ENCODE measurements at regions not wholly inside any gene's neighbourhood (a gene's known extent, or its start where the extent isn't known, plus 50 kb on each side); places are given as distances from the start of the nearest gene placed in this dataset.

DNA sequence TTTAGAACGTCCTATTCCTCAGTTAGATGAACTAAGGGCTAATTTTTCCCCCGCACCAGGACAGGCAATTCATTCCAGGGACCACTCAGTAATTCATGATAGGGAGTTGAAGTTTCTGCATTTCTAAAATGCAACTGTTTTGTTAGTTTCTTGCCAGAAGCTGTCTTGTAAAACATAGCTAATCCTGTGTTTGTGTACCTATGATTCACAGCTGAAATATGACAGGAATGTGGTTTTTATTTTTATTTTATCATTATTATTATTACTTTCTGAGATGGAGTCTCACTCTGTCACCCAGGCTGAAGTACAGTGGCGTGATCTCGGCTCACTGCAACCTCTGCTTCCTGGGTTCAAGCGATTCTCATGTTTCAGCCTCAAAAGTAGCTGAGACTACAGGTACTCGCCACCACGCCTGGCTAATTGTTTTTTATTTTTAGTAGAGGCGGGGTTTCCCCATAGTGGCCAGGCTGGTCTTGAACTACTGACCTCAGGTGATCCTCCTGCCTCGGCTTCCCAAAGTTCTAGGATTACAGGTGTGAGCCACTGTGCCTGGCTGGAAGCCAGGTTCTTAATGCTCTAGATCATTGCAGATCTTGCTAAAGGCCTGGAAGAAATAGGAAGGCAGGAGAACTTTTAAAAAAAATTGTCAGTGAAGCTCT is 154.8 kb upstream of the FHL2 start:
- TF ChIP-seq, protein P1, sequence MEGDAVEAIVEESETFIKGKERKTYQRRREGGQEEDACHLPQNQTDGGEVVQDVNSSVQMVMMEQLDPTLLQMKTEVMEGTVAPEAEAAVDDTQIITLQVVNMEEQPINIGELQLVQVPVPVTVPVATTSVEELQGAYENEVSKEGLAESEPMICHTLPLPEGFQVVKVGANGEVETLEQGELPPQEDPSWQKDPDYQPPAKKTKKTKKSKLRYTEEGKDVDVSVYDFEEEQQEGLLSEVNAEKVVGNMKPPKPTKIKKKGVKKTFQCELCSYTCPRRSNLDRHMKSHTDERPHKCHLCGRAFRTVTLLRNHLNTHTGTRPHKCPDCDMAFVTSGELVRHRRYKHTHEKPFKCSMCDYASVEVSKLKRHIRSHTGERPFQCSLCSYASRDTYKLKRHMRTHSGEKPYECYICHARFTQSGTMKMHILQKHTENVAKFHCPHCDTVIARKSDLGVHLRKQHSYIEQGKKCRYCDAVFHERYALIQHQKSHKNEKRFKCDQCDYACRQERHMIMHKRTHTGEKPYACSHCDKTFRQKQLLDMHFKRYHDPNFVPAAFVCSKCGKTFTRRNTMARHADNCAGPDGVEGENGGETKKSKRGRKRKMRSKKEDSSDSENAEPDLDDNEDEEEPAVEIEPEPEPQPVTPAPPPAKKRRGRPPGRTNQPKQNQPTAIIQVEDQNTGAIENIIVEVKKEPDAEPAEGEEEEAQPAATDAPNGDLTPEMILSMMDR (IDR thresholded peaks at IDR 0.05; ENCODE audit: borderline replicate concordance), result no peak
- Histone ChIP-seq H3K27ac (replicated peaks) (no peak overlapping the region), H3K9me3 (replicated peaks) (no peaks in the 10 kb centered on the region), H3K4me3 (no peak overlapping the region), H3K27me3 (ENCODE audit: low read depth) (peaks cover 46% of the 10 kb centered on the region), H3K4me1 (peaks cover 14% of the 10 kb centered on the region), H3K36me3 (no peaks in the 10 kb centered on the region)
- DNase-seq, result no peak
- intact Hi-C loops (cut with micrococcal nuclease), result no loop called here

DNA sequence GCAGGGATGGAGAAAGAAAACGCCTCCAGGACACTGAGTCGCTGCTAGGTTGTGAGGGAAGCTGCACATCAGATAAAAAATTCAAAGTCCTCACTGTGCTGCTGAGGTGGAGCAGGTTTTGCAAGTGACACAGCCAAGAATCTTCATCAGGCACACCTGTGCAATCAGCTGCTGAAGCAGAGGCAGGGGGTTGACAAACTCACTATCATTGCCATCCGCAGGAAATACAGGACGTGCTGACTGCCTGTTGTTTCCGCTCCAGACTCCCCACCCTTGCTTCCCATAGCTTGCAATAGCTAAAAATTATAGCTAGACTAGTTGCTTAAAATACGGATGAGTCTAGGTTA is 147.8 kb upstream of the FHL2 start:
- TF ChIP-seq, protein P1 (IDR thresholded peaks at IDR 0.05; ENCODE audit: borderline replicate concordance), result no peak
- H3K4me1 ChIP-seq, result peaks cover 14% of the 10 kb centered on the region
- H3K9me3 ChIP-seq (replicated peaks), result no peaks in the 10 kb centered on the region
- no peaks in the 10 kb centered on the region for H3K36me3 ChIP-seq
- DNase-seq, result no peak
- H3K27ac ChIP-seq (replicated peaks), result no peak overlapping the region
- H3K27me3 ChIP-seq (ENCODE audit: low read depth), result no peaks in the 10 kb centered on the region
- no peak overlapping the region for H3K4me3 ChIP-seq
- intact Hi-C loops (cut with micrococcal nuclease), result no loop called here

DNA sequence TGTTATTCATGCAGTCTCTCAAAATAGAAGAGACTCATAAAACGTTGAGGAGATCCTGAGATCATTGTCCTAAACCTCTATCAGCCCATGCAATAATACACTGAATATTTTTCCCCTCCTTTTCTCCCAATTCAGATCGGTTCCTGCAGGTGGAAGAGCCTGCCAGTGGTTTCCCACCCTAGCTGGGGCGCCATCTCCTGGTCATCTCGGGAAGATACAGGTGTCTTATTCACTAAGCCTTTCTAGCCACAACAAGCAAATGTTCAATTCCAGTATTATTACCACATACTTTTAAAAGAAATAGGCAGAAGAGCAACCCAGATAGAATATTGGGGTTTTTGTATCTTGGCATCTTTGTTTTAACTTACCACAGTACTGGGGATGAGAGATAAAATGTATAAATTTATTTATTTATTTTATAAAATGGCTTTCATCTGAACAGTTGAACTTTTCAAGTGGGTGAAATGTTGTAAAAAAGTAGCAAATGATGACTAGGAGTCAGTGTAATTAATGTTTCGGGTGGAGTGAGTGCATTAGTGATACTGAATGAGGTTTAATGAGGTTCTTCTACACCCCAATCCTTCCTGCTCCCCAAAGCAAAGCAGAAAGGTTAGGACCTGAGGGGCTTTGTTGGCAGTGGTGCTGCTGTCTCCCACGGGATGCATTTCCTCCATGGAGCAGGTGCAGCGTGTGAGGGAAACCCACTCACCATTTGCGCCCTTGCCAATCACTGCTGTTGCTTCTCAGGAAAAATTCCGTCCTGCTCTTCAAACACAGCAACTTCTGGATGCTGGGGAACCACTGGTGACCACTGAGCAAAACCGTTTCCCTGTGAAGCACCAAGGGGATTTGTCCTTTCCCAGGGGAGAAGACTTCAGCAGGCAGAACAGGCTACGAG is 147.1 kb upstream of the FHL2 start:
- no peak overlapping the region for H3K4me3 ChIP-seq
- H3K27me3 ChIP-seq (ENCODE audit: low read depth), result no peaks in the 10 kb centered on the region
- peaks cover 14% of the 10 kb centered on the region for H3K4me1 ChIP-seq
- intact Hi-C loops (cut with micrococcal nuclease), result no loop called here
- H3K36me3 ChIP-seq, result no peaks in the 10 kb centered on the region
- TF ChIP-seq, protein P1 (IDR thresholded peaks at IDR 0.05; ENCODE audit: borderline replicate concordance), result peak; percentile 88
- peak; percentile 55 for DNase-seq
- H3K9me3 ChIP-seq (replicated peaks), result no peaks in the 10 kb centered on the region
- no peak overlapping the region for H3K27ac ChIP-seq (replicated peaks)

DNA sequence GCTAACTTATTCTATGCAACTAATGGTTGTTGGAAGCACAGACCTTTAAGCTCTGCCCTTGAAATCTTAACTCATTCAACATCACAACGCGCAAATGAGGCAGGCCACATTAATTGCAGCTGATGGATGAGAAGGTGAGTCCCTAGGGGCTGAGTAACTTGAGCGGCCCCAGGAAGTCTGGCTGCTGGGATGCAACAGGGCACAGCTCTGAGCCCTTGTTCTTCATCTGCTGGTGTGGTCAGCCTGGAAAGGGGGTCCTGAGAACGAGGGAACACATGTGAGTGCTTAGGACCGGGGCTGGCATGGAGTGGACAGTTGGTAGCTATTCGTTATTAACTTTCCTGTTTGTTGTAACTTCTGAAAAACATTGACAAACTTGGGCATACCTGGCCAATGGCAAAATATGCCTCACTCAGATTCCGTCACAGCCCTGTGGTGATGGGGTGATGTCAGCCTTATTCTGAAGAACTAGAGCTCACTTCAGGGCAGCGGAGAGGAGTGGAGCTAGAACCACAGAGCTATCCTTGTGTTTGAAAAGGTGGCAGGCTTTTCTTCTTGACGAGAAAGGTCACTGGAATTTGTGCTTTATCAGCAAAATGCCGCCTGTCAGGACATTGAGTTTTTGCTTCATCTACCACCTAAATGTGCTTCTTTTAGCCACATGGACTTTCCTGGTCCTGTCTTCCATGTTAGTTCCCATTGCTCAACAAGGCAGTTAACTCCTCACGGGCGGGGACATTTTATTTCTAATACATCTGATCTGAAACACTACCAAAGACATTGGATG is 145.9 kb upstream of the FHL2 start:
- Histone ChIP-seq H3K36me3 (no peaks in the 10 kb centered on the region), H3K27ac (replicated peaks) (no peak overlapping the region), H3K4me1 (peaks cover 14% of the 10 kb centered on the region), H3K9me3 (replicated peaks) (no peaks in the 10 kb centered on the region), H3K27me3 (ENCODE audit: low read depth) (no peaks in the 10 kb centered on the region), H3K4me3 (no peak overlapping the region)
- DNase-seq, result no peak
- intact Hi-C loops (cut with micrococcal nuclease), result no loop called here
- TF ChIP-seq, protein P1 (IDR thresholded peaks at IDR 0.05; ENCODE audit: borderline replicate concordance), result no peak

DNA sequence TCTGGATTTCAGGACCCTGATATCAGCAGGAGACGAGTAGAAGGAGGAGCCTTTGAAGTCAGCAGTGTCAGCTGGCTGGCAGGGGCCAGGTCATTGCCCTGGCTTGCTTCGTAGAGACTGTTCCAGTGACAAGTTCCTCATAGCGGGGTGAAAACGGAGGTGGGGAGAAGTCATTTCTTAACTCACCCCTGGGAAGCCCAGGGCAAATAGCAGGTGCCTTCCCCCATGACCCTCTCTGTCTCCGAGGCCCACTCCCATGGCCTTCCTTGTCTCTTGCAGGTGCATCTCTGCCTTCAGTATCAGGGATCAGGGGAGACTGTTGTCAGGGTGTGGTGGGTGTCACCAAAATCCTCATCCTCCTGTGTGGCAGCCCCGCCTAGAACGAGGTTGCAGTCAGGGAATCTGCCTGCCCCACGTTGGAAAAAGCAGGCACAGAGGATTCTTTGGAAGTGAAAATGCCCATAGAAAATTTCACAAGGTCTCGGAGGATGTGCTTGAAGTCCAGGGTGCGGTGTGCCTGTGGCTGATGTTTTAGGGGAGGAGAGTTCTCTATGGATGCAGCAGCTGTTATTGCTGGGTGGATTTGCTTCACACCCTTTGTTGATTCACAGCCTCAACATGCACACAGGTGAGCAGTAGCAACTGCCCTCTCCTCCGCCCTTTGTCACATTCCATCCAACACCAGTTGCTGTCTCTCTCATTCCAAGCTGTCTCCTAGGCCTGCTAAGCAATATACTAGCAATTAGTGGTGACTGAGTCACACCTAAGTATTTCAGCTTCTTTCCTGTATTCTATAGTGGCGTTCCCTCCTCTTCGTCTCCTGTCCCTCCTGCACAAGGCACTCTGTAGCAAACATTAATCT is 142.6 kb upstream of the FHL2 start:
- H3K27me3 ChIP-seq (ENCODE audit: low read depth), result peaks cover 9% of the 10 kb centered on the region
- no peak for DNase-seq
- H3K4me1 ChIP-seq, result peaks cover 9% of the 10 kb centered on the region
- intact Hi-C loops (cut with micrococcal nuclease), result no loop called here
- no peaks in the 10 kb centered on the region for H3K36me3 ChIP-seq
- no peaks in the 10 kb centered on the region for H3K9me3 ChIP-seq (replicated peaks)
- H3K27ac ChIP-seq (replicated peaks), result no peak overlapping the region
- H3K4me3 ChIP-seq, result no peak overlapping the region
- TF ChIP-seq, protein P1 (IDR thresholded peaks at IDR 0.05; ENCODE audit: borderline replicate concordance), result no peak
